NB4 (cell line): ENCODE measurements at regions not wholly inside any gene's neighbourhood (a gene's known extent, or its start where the extent isn't known, plus 50 kb on each side); places are given as distances from the start of the nearest gene placed in this dataset.

Experiments used
- POLR2A ChIP-seq: IDR thresholded peaks from 2 replicates; pipeline ENCODE4 v1.6.1; 2011; ENCODE audit warnings: mild to moderate bottlenecking; ENCODE audit not compliant: insufficient read length; ENCODE audit errors: extremely low read depth
- TF ChIP-seq, protein P1 (sequence below): IDR thresholded peaks from one replicate; pipeline ENCODE4 v1.5.1; 2012; ENCODE audit warnings: low read depth, low read length

GRCh38 chr10:61164458-61165160 lies 220.6 kb upstream of the RHOBTB1 start:
- TF ChIP-seq POLR2A: no peak
- TF ChIP-seq, protein P1, sequence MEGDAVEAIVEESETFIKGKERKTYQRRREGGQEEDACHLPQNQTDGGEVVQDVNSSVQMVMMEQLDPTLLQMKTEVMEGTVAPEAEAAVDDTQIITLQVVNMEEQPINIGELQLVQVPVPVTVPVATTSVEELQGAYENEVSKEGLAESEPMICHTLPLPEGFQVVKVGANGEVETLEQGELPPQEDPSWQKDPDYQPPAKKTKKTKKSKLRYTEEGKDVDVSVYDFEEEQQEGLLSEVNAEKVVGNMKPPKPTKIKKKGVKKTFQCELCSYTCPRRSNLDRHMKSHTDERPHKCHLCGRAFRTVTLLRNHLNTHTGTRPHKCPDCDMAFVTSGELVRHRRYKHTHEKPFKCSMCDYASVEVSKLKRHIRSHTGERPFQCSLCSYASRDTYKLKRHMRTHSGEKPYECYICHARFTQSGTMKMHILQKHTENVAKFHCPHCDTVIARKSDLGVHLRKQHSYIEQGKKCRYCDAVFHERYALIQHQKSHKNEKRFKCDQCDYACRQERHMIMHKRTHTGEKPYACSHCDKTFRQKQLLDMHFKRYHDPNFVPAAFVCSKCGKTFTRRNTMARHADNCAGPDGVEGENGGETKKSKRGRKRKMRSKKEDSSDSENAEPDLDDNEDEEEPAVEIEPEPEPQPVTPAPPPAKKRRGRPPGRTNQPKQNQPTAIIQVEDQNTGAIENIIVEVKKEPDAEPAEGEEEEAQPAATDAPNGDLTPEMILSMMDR: no peak
